ENCODE measurements at regions not wholly inside any gene's neighbourhood (a gene's known extent, or its start where the extent isn't known, plus 50 kb on each side); places are given as distances from the start of the nearest gene placed in this dataset.

DNA sequence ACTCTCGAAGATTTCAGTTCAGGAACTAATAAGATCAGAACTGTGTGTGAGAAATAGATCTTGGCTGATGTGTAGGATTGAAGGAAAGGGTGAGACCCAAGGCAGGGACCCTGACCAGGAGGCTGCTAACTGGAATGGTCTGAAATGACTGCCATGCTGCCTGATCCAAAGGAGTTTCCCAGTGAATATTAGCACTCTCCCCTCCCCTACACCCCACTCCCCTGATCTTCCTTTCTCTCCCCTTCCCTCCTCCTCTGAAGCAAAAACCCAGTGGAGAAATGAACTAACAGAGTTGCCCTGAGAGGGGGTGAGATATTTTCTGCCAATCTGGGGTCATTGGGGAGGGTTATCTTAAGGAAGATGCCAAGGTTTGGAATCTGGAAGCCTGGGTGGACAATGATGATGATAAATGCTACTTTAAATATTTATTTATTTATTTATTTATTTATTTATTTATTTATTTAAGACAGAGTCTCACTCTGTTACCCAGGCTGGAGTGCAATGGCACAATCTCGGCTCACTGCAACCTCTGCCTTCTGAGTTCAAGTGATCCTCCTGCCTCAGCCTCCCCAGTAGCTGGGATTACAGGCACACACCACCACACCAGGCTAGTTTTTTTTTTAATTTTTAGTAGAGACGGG, 371.0 kb upstream of the CHD6 start:
- no peak overlapping the region for H3K4me3 ChIP-seq (ENCODE audit: insufficient read depth, low read depth, low read length)
- H3K56ac ChIP-seq (ENCODE audit: extremely low read depth, insufficient read depth, low read length) = no peak overlapping the region
- CTCF ChIA-PET = no interaction called here

More for the DNA sequence above, 371.0 kb upstream of the CHD6 start:
- Histone ChIP-seq H3K36me3 (ENCODE audit: control insufficient read depth, insufficient read depth, low read length) (no peaks in the 10 kb centered on the region), H2BK120ac (ENCODE audit: low read depth, low read length) (no peak overlapping the region), H4K91ac (ENCODE audit: insufficient read depth, low read depth, low read length) (no peak overlapping the region), H4K5ac (ENCODE audit: low read depth, low read length) (no peak overlapping the region), H3K79me1 (ENCODE audit: low read depth in 1 of 2, low read length in 2 of 2) (no peaks in the 10 kb centered on the region), H3K9me1 (ENCODE audit: insufficient read depth, low read length) (no peaks in the 10 kb centered on the region), H2BK5ac (ENCODE audit: low read depth, low read length, poor library complexity, severe bottlenecking) (no peak overlapping the region), H3K27ac (ENCODE audit: insufficient read depth, low read length) (no peak overlapping the region), H2AK9ac (replicated peaks; ENCODE audit: low read depth, low read length, poor library complexity) (no peak overlapping the region), H2BK20ac (ENCODE audit: low read depth, low read length) (no peak overlapping the region), H4K20me1 (ENCODE audit: insufficient read depth, low read length) (no peaks in the 10 kb centered on the region), H3K4ac (ENCODE audit: low read depth, low read length) (no peak overlapping the region), H3K9me3 (ENCODE audit: control insufficient read depth, insufficient read depth, low read length) (peaks cover 3% of the 10 kb centered on the region; the same call in 1 of the 2 replicates), H2AFZ (replicated peaks; ENCODE audit: low read length, poor library complexity) (no peak overlapping the region), H2BK15ac (ENCODE audit: low read depth, low read length) (no peak overlapping the region), H3K9ac (ENCODE audit: low read depth, low read length) (no peak overlapping the region), H3K27me3 (ENCODE audit: control insufficient read depth, insufficient read depth, low read length) (no peaks in the 10 kb centered on the region), H4K8ac (ENCODE audit: low read depth in 2 of 2, low read length in 2 of 2) (no peak overlapping the region), H3K14ac (replicated peaks; ENCODE audit: low read depth, low read length) (no peak overlapping the region), H3K18ac (ENCODE audit: low read depth, low read length) (no peak overlapping the region), H3K4me1 (ENCODE audit: control insufficient read depth, insufficient read depth, low read length) (no peaks in the 10 kb centered on the region), H3K23ac (ENCODE audit: low read depth, low read length) (no peak overlapping the region), H2AK5ac (ENCODE audit: low read depth, low read length) (no peak overlapping the region), H3K4me2 (ENCODE audit: low read depth, low read length) (no peak overlapping the region)
- intact Hi-C loops (cut with micrococcal nuclease) (no loop called here), dilution Hi-C loops (cut with HindIII; ENCODE audit: low sequenced_read_pairs, unreplicated experiment) (no loop called here), in situ Hi-C loops (cut with MboI; ENCODE audit: low sequenced_read_pairs) (no loop called here)
- ATAC-seq (ENCODE audit: low read depth) = no peak
- no peak for DNase-seq
- TF ChIP-seq SMC3 (IDR thresholded peaks at IDR 0.05; ENCODE audit: low read depth, low read length) = no peak
- TF ChIP-seq BHLHE40 (IDR thresholded peaks at IDR 0.05; ENCODE audit: low read depth, low read length) = no peak
- no peak for TF ChIP-seq CHD1 (IDR thresholded peaks at IDR 0.05; ENCODE audit: low read depth, low read length)
- TF ChIP-seq MXI1 (IDR thresholded peaks at IDR 0.05; ENCODE audit: borderline replicate concordance, low read depth, low read length) = no peak
- no peak for TF ChIP-seq MAZ (IDR thresholded peaks at IDR 0.05; ENCODE audit: borderline replicate concordance, low read depth, low read length)
- no peak for TF ChIP-seq RAD21 (IDR thresholded peaks at IDR 0.05; ENCODE audit: low read length)
- no peak for TF ChIP-seq FOS (IDR thresholded peaks at IDR 0.05; ENCODE audit: low read depth, low read length)
- no TSS peak for BruUV-seq (replicated peaks)
- POLR2A ChIA-PET (ENCODE audit: unreplicated experiment) = no interaction called here
- WGBS, 2 experiments (ENCODE audit: extremely low coverage in 2 of 2, insufficient read length in 1 of 2) = no CpG with 5 or more reads among the region's 3 CpGs
